ENCODE measurements at regions not wholly inside any gene's neighbourhood (a gene's known extent, or its start where the extent isn't known, plus 50 kb on each side); places are given as distances from the start of the nearest gene placed in this dataset.

GRCh38 chr6:56770011-56770520 is 127.4 kb upstream of the DST start:
- no peak for TF ChIP-seq CTCF (conservative IDR thresholded peaks at IDR 0.05; ENCODE audit: low read length)
- TF ChIP-seq EZH2phosphoT487 (IDR thresholded peaks at IDR 0.05; ENCODE audit: borderline replicate concordance, low read depth, low read length) = no peak

Measured in OCI-LY7 (cell line).